ENCODE measurements at regions not wholly inside any gene's neighbourhood (a gene's known extent, or its start where the extent isn't known, plus 50 kb on each side); places are given as distances from the start of the nearest gene placed in this dataset.
"Not testable (repeated sequence)": the region's sequence is repeated elsewhere in the genome, so short reads cannot be mapped to it uniquely, and the experiment has no call there.

DNA sequence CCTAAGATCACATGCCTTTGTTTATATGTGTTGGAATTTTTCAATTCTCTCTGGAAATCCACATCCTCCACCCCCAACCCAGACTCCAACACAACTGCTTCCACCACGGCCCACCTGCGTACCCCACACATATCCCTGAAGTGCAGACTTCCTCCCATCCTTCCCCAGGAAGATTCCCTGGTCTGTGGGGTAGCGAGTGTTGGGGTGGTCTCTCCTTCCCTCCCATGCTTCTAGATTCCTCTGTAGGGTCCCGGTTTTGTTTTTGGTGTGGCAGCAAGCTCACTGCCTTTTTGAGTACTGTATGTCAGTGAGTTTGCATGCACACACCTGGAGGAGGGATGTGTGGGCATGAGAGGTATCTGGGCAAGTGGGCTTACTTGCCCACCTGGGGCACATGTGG lies 127.6 kb downstream of the MRPL14 start:
- no peak for DNase-seq (ENCODE audit: low read depth)

DNA sequence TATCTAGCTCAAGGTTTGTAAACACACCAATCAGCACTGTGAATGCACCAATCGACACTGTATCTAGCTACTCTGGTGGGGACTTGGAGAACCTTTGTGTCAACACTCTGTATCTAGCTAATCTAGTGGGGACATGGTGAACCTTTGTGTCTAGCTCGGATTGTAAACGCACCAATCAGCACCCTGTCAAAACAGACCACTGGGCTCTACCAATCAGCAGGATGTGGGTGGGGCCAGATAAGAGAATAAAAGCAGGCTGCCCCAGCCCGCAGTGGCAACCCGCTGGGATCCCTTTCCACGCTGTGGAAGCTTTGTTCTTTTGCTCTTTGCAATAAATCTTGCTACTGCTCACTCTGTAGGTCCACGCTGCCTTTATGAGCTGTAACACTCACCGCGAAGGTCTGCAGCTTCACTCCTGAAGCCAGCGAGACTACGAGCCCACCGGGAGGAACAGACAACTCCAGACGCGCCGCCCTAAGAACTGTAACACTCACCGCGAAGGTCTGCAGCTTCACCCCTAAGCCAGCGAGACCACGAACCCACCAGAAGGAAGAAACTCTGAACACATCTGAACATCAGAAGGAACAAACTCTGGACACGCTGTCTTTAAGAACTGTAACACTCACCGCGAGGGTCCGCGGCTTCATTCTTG lies 128.5 kb downstream of the MRPL14 start:
- not testable (repeated sequence) for DNase-seq (ENCODE audit: low read depth)

- not testable (repeated sequence) for DNase-seq (ENCODE audit: low read depth)
These were observed 129.2 kb downstream of the MRPL14 start for GRCh38 chr6:43997990-43998585.

- no peak for DNase-seq (ENCODE audit: low read depth)
These were observed 129.9 kb downstream of the MRPL14 start for GRCh38 chr6:43997345-43997677.

- DNase-seq (ENCODE audit: low read depth), result no peak
These were observed 130.5 kb downstream of the MRPL14 start for GRCh38 chr6:43996618-43997344.

GRCh38 chr6:43995137-43995536 lies 132.1 kb downstream of the MRPL14 start:
- DNase-seq (ENCODE audit: low read depth), result no peak

DNA sequence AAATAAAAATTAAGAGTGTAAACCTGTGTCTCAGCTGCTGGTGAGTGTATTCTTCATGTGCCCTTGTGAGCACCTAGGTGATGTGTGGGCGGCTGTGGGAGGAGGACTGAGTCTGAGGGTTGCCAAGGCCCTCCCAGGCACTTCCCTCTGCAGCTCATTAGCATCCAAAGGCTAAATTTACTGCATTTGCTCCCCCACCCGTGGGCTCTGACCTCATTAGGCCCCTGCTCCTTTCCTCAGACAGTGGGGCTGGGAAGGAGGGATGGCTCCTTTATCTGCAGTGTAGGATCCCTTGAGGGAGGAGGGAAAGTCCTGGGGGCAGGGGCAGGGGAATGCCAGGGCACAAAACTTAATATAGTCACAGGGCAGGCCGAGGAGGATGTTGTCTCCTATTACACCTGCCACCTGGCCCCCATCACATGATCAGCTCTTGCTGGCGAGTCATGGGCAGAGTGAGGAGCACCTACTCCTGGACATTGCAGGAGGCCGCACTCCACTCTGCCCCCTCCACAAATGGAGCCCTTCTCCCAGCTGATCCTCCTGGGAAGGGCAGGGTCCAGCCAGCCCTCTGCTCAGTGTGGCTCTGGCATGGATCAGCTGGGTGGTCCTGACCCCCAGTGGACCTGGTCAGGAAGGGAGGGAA lies 133.2 kb downstream of the MRPL14 start:
- DNase-seq (ENCODE audit: low read depth), result no peak

DNA sequence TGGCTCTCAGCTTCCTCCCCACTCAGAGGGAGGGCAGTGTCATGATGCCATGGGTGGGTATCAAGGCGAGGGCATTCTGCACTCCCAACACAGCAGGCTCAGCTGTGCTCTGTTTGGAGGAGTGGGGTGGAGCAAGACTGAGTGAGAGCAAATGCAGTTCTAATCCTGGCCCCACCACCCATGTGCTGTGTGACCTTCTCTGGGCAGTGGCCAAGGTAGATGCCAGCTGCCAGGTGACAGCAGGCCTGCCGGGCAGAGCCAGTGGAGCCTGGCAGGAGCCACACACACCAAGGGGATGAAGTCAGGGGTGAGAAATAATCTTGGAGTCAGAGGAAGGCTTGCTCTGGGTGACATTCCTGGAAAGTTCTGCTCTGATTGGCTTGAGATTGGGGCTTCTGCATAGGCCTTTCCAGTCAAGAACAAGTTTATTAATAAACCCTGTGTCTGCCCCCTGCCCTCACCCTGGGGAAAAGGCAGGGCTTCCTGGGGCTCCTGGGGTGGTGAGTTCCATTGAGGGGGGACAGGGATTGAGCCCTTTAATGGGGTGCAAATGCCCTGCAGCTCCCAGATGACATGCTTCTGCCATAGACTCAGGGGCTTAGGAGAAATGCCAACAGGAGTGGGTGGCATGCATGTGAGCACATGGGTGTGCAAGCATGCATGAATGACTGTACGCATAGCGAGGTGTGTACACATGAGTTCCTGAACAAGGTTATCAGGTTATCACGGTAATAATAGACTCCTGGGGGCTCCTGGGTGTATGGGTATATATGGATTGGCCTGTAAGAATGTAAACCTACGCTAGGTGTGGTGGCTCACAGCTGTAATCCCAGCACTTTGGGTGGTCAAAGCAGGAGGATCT lies 134.2 kb downstream of the MRPL14 start:
- no peak for DNase-seq (ENCODE audit: low read depth)

DNA sequence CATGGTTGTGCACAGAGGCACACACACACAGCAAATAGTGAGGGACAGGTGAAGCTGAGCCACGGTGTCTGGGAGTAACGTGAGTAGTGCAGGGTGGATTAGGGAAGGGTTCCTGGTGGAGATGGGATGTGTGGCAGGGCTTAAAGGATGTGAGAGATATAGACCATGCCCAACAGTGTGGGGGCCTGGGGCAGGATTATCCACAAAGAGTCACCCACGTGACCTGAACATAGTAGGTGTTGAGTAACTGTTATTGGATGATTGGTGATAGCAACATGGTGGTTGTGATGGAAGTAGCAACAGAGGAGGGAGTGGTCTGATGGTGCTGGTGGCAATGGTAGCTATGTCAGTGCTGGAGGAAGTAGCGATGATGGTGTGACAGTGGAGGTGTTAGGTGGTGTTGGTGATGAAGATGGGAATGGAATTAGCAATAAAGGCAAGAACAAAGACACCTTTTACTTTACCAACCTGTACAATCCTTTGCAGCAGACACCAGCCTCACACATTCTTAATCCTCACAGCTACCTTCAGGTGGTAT lies 135.1 kb downstream of the MRPL14 start:
- DNase-seq (ENCODE audit: low read depth), result no peak

- peak; percentile 61 for DNase-seq (ENCODE audit: low read depth)
These were observed 136.3 kb downstream of the MRPL14 start for GRCh38 chr6:43990627-43991619.

DNA sequence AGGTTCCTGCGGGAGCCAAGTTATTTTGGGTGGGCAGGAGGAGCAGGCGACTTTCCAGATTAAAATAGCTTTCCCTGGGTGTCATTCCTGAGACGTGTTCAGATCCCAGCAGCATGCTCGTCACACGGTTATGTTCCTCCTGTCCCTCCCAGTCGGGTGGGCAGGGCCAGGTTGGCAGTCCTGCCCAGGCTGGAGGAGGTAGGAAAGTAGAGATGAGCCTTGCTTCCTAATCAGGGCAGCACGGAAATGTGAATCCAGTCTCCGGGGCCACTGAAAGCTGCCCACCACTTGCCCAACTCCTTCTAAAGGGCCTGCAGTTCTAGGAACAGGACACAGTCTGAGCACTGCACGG lies 137.0 kb downstream of the MRPL14 start:
- no peak for DNase-seq (ENCODE audit: low read depth)

DNA sequence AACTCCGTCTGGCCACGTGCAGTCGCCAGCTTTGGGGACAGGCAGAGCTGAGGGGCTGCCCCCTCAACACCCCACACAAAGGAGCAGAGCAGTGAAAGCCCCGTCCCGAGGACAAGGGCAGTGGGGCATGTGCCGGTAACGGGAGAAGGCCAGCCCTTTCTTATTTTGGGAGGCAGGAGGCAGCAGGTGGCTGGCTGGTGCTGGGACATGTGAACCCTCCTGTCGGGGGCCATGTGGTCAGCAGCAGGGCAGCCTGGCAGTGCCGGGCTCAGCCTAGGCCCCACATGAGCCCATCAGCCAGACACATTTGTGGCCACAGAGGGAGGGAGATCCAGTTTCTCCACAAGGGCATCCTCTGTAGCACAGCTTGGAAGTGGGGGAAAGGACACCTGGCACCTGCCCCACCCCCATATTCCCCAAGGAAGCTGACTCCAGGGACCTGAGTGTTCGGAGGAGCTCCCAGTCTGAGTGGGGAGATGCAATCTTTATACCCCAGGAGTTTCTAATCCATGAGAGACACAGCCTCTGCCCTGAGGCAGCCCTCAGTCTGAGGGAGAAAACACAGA lies 137.6 kb downstream of the MRPL14 start:
- no peak for DNase-seq (ENCODE audit: low read depth)

- DNase-seq (ENCODE audit: low read depth), result no peak
These were observed 138.5 kb downstream of the MRPL14 start for GRCh38 chr6:43988801-43989200.

DNA sequence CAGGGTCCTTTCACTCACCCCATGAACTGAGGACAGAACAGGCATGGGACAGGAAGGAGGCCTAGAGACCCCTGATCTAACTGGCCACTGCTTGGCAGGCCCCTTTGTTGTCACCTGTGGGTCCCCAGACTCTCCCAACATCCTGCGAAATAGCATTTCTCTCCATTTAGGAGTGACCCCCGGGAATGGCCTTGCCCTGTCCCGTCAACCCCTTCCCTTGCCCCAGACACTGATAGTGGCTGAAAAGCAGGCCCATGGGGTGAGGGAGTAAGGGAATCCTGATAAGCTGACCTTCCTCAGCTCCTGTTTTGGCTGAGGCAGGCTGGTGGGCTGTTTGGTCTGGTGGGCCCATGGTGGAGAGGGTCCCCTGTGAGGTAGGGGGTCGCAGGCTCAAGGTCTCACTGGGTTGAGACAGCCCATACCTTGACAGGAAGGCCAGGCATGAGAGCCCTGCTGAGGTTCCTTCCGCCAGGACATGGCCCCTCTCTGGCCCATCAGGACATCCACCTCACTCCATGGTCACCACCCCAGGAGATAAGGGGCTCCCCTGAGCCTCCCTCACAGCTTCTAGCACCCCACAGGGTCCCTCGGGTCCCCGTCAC lies 139.3 kb downstream of the MRPL14 start:
- no peak for DNase-seq (ENCODE audit: low read depth)

DNA sequence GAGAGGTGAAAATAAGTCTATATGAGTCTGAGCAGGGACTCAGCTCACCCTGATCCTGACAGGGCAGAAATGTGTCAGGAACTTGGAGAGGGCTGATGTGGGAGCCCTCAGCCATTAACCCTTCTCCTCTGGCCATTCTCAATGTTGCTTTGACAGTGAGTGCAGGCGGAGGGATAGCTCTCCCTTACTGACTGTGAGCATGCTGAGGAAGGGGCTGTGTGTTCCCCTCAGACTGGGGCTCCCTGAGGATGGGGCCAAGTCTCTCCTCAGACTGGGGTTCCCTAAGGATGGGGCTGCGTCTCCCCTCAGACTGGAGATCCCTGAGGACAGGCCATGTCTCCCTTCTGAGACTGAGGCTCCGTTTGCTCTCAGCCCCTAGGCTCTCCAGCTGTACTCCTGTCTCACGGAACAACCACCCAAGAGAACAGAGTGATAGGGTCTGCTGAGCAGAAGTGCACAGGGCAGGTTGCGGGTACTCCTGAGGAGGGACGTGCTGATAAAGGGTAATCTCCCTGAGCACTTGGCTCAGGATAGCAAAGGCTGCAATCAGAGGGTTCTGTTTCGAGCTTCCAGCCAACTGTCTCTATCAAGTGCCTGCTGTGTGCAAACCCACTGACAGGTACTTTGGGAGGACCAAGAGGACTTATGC lies 141.0 kb downstream of the MRPL14 start:
- DNase-seq (ENCODE audit: low read depth), result no peak

GRCh38 chr6:43985329-43985728 lies 141.9 kb downstream of the MRPL14 start:
- no peak for DNase-seq (ENCODE audit: low read depth)

GRCh38 chr6:43984442-43985321 lies 142.6 kb downstream of the MRPL14 start:
- no peak for DNase-seq (ENCODE audit: low read depth)

- DNase-seq (ENCODE audit: low read depth), result no peak
These were observed 143.6 kb downstream of the MRPL14 start for GRCh38 chr6:43983632-43984031.

Measured in M059J (cell line).